ENCODE measurements at regions not wholly inside any gene's neighbourhood (a gene's known extent, or its start where the extent isn't known, plus 50 kb on each side); places are given as distances from the start of the nearest gene placed in this dataset.

- TF ChIP-seq, protein P1, sequence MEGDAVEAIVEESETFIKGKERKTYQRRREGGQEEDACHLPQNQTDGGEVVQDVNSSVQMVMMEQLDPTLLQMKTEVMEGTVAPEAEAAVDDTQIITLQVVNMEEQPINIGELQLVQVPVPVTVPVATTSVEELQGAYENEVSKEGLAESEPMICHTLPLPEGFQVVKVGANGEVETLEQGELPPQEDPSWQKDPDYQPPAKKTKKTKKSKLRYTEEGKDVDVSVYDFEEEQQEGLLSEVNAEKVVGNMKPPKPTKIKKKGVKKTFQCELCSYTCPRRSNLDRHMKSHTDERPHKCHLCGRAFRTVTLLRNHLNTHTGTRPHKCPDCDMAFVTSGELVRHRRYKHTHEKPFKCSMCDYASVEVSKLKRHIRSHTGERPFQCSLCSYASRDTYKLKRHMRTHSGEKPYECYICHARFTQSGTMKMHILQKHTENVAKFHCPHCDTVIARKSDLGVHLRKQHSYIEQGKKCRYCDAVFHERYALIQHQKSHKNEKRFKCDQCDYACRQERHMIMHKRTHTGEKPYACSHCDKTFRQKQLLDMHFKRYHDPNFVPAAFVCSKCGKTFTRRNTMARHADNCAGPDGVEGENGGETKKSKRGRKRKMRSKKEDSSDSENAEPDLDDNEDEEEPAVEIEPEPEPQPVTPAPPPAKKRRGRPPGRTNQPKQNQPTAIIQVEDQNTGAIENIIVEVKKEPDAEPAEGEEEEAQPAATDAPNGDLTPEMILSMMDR (IDR thresholded peaks at IDR 0.05; ENCODE audit: control extremely low read depth, extremely low read depth, low read depth, missing control alignments): no peak
- ChIA-PET POLR2A (no interaction called here), CTCF (interaction anchor here (1.2 to 2.1 kb wide), 5 partner anchors 10 to 486 kb away, joined by 3 to 9 read pairs (median 3); no protein-coding TSS in a partner anchor)
- DNase-seq (ENCODE audit: extremely low spot score): no peak
Observed at GRCh38 chr4:38189445-38189844, 229.2 kb downstream of the PTTG2 start.

DNA sequence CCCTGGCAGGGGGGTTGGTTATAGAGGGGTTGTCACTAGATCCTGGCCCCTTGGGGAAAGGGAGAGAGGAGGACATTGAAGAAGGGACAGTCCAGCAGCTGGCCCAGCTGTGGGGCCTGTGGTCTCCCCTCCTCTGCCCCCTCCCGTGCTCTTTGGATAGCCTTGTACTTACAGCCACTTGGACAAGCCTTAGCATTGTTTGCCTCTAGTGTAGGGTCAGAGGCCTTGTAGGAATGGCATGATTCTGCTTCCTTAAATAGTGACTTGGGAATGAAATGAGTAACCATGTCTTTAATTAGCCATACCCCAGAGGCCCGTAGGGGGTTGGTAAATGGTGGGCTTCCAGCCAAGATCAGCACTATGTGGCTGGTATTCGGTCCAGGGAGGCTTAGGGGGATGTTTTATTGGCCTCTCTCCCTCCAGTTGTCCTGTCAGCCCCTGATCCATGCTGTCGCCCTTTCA lies 230.6 kb downstream of the PTTG2 start:
- ChIA-PET POLR2A (no interaction called here), CTCF (interaction anchor here (2.0 to 2.1 kb wide), 2 partner anchors 11 to 484 kb away, joined by 6 to 9 read pairs; no protein-coding TSS in a partner anchor)
- TF ChIP-seq, protein P1 (IDR thresholded peaks at IDR 0.05; ENCODE audit: control extremely low read depth, extremely low read depth, low read depth, missing control alignments): no peak
- no peak for DNase-seq (ENCODE audit: extremely low spot score)

GRCh38 chr4:38192516-38192915 lies 232.3 kb downstream of the PTTG2 start:
- TF ChIP-seq, protein P1 (IDR thresholded peaks at IDR 0.05; ENCODE audit: control extremely low read depth, extremely low read depth, low read depth, missing control alignments): no peak
- ChIA-PET CTCF (interaction anchor here (0.9 to 4.5 kb wide), 6 partner anchors 12 to 483 kb away, joined by 3 to 37 read pairs (median 4); no protein-coding TSS in a partner anchor), POLR2A (no interaction called here)
- no peak for DNase-seq (ENCODE audit: extremely low spot score)

- DNase-seq (ENCODE audit: extremely low spot score): no peak
- TF ChIP-seq, protein P1 (IDR thresholded peaks at IDR 0.05; ENCODE audit: control extremely low read depth, extremely low read depth, low read depth, missing control alignments): no peak
- CTCF ChIA-PET: interaction anchor here (0.6 to 4.5 kb wide), 9 partner anchors 13 to 484 kb away, joined by 3 to 37 read pairs (median 3); no protein-coding TSS in a partner anchor
- POLR2A ChIA-PET: no interaction called here
Observed at GRCh38 chr4:38193236-38193863, 233.2 kb downstream of the PTTG2 start.

- TF ChIP-seq, protein P1 (IDR thresholded peaks at IDR 0.05; ENCODE audit: control extremely low read depth, extremely low read depth, low read depth, missing control alignments): no peak
- POLR2A ChIA-PET: no interaction called here
- no peak for DNase-seq (ENCODE audit: extremely low spot score)
- CTCF ChIA-PET: interaction anchor here (1.5 to 4.5 kb wide), 5 partner anchors 12 to 125 kb away, joined by 3 to 37 read pairs (median 4); no protein-coding TSS in a partner anchor
Observed at GRCh38 chr4:38194047-38194602, 233.9 kb downstream of the PTTG2 start.

DNA sequence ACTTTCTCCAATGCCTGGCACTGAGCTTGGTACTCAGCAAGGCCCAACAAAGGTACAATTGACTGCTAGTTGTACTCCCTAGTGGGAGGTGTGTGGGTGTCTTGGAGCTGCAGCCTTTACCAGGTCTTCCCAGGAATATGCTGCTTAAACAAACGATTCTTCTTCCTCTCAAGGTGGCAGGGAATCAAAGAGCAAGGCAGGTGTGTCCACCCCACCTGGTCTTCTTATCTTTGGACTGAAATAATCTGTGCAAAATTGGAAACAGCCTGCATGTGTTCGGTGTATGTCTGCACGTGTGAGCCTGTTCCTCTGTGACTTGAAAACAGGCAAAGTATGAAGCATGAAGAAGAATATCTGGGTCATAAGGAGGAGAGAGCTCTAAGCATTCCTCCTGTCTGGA lies 235.3 kb downstream of the PTTG2 start:
- ChIA-PET POLR2A (no interaction called here), CTCF (interaction anchor here (0.8 to 4.5 kb wide), 7 partner anchors 10 to 479 kb away, joined by 3 to 37 read pairs (median 4); no protein-coding TSS in a partner anchor)
- TF ChIP-seq, protein P1 (IDR thresholded peaks at IDR 0.05; ENCODE audit: control extremely low read depth, extremely low read depth, low read depth, missing control alignments): no peak
- no peak for DNase-seq (ENCODE audit: extremely low spot score)

Data from GM10248 (cell line).